ENCODE measurements at regions not wholly inside any gene's neighbourhood (a gene's known extent, or its start where the extent isn't known, plus 50 kb on each side); places are given as distances from the start of the nearest gene placed in this dataset.
A peak's percentile ranks its signal among the peaks of the same experiment; 100 is the strongest.

DNA sequence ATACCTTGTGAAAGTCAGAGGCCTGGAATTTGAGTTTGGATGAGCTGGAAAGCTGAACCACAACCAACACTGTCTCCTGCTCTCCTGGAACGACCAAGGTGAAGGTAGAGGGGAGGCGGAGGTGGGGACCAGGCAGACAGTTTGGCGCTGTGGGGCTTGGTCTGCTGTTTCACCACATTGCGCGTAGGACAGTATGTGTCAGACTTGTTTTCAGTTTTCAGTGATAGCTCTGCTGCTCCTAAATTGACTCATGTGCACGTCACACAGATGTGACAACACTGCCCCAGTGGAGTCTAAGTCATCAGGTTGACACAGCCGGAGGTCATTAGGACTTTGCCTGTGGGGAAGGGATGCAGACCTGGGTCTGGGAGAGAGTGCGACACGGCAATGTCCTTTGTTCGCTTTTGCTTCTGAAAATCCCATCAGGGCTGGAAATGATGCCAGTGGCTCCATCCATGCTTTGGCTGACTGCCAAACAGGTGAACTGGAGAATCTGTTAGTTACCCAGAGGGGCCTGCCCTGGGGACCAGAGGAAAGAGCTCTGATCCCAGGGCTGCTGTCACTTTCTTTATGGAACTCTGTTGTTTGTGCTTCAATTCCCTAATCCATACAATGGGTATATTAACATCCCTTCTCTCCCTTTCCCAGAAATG lies 255.5 kb downstream of the CDC5L start:
- DNase-seq (ENCODE audit: low read depth in 1 of 2, low spot score in 1 of 2): no peak
- no peak for TF ChIP-seq JUND (IDR thresholded peaks at IDR 0.05; ENCODE audit: low read depth)
- in situ Hi-C loops (cut with HindIII; ENCODE audit: low pct_unique_long_range_greater_than_20kb, low sequenced_read_pairs): no loop called here

DNA sequence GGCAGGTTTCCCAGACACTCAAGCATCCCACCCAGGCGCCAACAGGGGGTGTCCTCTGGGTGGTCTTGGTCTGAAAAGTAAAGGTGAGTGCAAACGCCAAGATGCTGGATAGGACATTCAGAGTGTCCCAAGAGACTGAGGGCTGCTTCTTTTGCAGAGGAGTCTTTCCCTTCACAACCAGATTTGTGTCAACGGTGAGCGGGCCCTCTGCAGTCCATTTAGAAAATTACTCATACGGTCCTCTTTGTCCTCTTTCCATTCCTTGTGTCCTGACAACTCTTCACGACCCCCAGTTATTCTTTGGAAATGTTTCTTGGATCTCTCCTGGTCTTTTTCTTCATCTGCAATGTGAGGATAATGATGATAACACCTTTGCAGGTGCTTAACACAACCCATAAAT lies 257.8 kb downstream of the CDC5L start:
- no peak for TF ChIP-seq JUND (IDR thresholded peaks at IDR 0.05; ENCODE audit: low read depth)
- in situ Hi-C loops (cut with HindIII; ENCODE audit: low pct_unique_long_range_greater_than_20kb, low sequenced_read_pairs): no loop called here
- peak in 1 of 2 experiments; percentile 64 for DNase-seq (ENCODE audit: low read depth in 1 of 2, low spot score in 1 of 2)

DNA sequence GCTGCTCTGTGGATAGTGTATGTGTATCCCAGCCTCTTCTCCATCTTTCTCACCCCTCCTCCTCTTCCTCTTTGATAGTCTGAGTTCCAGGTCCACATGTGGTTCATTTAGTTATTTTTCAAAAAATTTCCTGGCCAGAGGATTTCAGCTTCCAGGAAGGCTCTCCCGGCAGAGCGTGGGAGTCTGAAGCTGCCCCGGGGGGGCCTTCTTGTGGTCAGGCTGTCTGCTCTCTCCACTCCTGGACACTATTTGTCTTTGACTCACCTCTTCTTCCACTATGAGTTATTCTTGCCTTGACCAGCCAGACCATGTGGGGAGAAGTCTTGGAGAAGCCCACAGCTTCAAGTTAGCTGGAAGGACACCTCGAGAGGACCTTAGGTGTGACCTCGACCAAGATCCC lies 258.8 kb downstream of the CDC5L start:
- in situ Hi-C loops (cut with HindIII; ENCODE audit: low pct_unique_long_range_greater_than_20kb, low sequenced_read_pairs): no loop called here
- no peak for TF ChIP-seq JUND (IDR thresholded peaks at IDR 0.05; ENCODE audit: low read depth)
- no peak for DNase-seq (ENCODE audit: low read depth in 1 of 2, low spot score in 1 of 2)

DNA sequence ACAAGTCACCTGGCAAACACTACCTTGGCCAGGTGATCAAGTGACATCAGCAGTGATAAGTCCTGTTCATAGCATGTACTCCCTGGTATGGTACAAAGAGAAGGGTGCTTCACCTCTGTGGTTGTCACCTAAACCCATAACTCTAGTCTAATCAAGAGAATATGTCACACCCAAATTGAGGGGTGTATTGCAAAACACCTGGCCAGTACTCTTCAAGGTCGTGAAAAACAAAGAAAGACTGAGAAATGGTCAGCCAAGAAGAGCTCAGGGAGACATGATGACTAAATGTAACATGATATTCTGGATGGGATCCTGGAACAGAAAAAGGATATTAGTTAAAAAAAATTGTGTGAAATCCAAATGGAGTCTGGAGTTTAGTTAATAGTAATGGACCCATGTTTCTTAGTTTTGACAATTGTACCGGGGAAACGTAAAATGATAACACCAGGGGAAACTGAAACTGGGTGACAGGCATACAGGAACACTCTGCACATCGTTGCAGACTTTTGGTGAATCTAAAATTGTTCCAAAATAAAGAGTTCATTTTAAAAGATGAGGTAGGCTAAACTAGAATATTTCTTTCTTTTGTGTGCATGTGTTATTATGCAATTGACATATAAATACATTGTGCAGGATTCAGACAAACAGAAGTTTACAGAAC lies 262.0 kb downstream of the CDC5L start:
- TF ChIP-seq JUND (IDR thresholded peaks at IDR 0.05; ENCODE audit: low read depth): no peak
- in situ Hi-C loops (cut with HindIII; ENCODE audit: low pct_unique_long_range_greater_than_20kb, low sequenced_read_pairs): no loop called here
- DNase-seq (ENCODE audit: low read depth in 1 of 2, low spot score in 1 of 2): no peak

DNA sequence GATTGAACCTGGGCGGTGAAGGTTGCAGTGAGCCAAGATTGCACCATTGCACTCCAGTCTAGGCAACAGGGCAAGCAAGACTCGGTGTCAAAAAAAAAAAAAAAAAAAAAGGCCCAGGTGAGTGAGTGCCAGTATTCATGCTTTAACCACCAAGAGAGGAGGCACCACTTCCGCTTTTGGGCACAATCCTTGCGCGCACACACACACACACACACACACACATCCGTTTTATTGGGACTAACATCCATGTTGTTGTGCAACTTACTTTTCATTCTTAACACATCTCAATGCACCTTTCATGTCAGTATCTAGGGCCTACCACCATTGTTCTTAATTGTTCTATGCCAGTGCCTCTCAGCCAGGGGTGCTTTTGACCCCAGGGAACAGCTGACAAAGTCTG lies 263.0 kb downstream of the CDC5L start:
- in situ Hi-C loops (cut with HindIII; ENCODE audit: low pct_unique_long_range_greater_than_20kb, low sequenced_read_pairs): no loop called here
- TF ChIP-seq JUND (IDR thresholded peaks at IDR 0.05; ENCODE audit: low read depth): no peak
- DNase-seq (ENCODE audit: low read depth in 1 of 2, low spot score in 1 of 2): no peak

DNA sequence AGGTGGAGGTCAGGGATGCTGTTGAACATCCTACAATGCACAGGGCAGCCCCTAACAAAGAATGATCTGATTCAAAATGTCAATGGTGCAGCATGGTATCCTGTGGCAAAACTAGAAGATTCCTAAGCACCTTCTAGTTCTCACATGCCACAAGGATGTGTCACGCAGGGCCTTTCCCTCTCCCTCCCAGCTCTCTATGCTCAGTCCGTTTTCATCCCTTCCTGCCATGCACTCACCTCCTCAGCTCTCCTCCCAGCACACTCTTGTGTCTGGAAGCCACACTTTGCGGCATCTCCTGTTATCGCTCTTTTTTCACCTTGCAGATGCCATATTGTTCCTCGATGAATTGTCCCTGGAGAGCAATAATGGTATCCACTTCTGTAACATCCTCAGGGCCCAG lies 263.4 kb downstream of the CDC5L start:
- DNase-seq (ENCODE audit: low read depth in 1 of 2, low spot score in 1 of 2): no peak
- TF ChIP-seq JUND (IDR thresholded peaks at IDR 0.05; ENCODE audit: low read depth): no peak
- in situ Hi-C loops (cut with HindIII; ENCODE audit: low pct_unique_long_range_greater_than_20kb, low sequenced_read_pairs): no loop called here

DNA sequence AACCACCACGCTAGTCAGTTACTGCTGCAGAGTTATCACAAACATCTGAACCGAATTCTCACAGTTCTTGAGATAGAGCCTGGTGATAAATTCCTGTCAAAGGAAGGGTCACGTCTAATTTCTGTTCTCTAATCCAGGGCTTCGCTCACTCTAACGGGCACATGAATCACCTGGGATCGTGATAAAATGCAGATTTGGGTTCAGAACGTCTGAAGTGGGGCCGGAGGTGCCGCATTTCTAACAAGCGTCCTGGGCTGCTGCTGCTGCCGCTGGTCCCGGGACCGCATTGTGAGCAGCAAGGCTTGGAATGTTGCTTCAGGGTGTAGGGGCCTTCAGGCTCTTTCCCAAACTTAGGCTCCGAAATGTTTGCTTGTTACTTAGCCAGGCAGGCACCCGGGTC lies 264.1 kb downstream of the CDC5L start:
- DNase-seq (ENCODE audit: low read depth in 1 of 2, low spot score in 1 of 2): no peak
- in situ Hi-C loops (cut with HindIII; ENCODE audit: low pct_unique_long_range_greater_than_20kb, low sequenced_read_pairs): no loop called here
- TF ChIP-seq JUND (IDR thresholded peaks at IDR 0.05; ENCODE audit: low read depth): no peak

DNA sequence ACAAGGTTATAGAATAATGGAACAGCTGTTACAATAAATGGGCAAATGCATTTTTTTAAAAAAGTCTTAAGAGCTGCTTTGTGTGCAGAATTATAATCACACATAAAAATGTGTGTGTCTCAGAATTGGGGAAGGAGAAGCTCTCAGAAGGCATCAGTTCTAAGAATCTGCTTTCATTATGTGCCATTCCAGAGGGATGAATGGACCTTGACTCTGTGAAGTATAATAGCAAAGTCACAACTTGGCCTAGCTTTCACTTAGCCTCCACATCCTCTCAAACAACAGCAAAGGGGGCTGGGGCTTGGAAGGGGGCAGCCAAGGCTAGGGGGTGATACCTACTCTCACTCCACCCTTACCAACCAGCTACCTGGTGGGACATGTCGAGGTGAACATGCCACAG lies 265.0 kb downstream of the CDC5L start:
- no peak for TF ChIP-seq JUND (IDR thresholded peaks at IDR 0.05; ENCODE audit: low read depth)
- in situ Hi-C loops (cut with HindIII; ENCODE audit: low pct_unique_long_range_greater_than_20kb, low sequenced_read_pairs): no loop called here
- DNase-seq (ENCODE audit: low read depth in 1 of 2, low spot score in 1 of 2): no peak

DNA sequence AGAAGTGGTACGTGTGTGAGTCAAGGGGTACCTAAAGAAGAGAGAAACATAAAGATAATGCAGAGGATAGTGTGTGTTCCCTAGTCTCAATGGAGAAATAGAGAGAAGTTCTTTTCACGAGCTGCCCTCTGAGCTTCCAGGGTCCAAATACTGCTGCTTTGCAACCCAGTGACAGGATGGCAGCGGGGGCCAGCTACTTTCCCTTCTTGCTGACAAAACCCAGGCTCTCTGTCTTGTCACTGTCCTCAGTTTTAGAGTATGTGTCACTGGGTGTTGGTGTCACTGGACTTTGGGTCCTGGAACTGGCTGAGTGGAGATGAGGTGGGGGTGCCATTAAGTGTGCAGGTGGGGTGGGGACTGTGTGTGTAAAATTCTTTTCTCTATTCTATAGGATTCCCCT lies 265.6 kb downstream of the CDC5L start:
- in situ Hi-C loops (cut with HindIII; ENCODE audit: low pct_unique_long_range_greater_than_20kb, low sequenced_read_pairs): no loop called here
- DNase-seq (ENCODE audit: low read depth in 1 of 2, low spot score in 1 of 2): no peak

DNA sequence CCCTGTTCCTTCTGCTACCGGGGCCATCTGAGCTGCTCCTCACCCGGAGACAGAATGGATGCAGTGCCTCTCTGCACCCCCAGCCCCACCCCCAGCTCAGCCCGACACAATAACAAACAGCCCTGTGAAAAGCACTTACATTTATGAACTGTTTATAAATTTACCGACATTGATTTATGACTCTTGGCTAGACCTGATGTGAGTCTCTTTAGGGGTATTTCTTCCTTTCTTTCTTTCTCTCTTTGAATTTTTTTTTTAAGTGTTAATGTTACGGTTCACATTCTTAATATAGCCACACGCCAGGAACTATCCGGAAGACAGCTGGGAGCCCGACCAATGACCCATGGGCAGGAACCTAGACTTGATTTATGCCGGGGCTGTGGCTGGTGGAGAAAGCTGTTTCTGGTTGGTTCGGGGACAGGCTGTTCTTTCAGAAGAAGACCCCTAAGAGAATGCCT lies 266.3 kb downstream of the CDC5L start:
- in situ Hi-C loops (cut with HindIII; ENCODE audit: low pct_unique_long_range_greater_than_20kb, low sequenced_read_pairs): no loop called here
- DNase-seq (ENCODE audit: low read depth in 1 of 2, low spot score in 1 of 2): no peak
- no peak for TF ChIP-seq JUND (IDR thresholded peaks at IDR 0.05; ENCODE audit: low read depth)

More for the DNA sequence above, 265.6 kb downstream of the CDC5L start:
- TF ChIP-seq JUND (IDR thresholded peaks at IDR 0.05; ENCODE audit: low read depth): no peak

DNA sequence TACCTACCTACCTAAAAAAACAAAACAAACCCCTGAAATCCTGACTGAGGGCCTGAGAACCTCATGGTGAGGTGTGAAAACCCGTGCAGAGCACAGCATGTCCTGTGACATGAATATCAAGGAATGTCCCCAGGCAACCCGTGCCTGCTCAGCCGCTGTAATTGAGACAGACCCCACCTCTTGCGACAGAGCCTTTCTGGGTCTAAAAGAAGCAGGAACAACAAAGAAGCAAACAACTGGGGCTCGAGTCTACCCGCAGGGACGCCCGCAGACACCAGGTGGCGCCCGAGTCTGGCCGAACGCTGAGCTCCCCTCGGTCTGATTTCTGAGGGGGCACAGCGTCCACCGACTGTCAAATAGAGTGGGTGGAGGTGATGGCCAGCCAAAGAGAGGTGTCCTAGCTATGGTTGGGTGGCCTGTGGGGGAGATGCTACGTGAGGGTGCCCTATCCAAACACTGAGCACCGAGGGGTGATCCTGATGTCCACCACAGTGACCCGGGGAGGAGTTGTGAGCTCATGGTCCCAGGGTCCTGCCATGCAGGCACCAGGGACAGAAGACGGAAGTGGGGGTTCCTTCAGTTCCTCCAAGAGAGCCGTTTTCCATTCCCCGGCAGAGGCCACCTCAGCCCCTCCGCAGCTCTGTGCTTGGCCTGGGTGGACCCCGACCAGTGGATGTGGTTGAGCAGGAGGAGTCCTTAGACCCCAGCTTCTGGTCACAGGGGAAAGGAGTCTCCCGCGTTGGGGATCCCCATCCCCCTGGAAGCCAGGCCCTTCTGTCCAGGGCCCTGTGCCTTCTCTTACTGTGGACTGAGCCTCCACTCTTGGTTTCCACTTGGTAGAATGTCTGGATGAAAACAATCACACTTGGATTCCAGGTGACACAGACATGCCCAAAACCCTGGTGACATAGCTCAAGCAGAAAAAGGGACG lies 268.2 kb downstream of the CDC5L start:
- in situ Hi-C loops (cut with HindIII; ENCODE audit: low pct_unique_long_range_greater_than_20kb, low sequenced_read_pairs): no loop called here
- DNase-seq (ENCODE audit: low read depth in 1 of 2, low spot score in 1 of 2): peak; percentile 38 to 52
- no peak for TF ChIP-seq JUND (IDR thresholded peaks at IDR 0.05; ENCODE audit: low read depth)

DNA sequence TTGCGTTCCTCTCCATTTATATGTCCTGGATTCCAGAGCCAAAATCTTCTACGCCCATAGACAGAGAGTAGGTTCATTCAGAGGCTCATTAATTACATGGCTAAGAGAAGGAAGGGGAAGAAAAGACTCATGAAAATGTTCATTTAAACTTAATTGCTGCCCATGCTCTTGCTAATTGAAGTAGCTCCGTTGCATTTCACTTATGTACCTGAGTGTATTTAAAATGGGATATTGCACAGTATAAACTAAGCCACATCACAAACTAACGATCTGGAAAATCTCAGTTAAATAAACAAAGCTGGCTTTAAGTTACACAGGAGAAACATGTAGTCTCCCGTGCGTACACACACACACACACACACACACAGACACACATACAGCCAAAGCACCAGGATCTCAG lies 269.2 kb downstream of the CDC5L start:
- TF ChIP-seq JUND (IDR thresholded peaks at IDR 0.05; ENCODE audit: low read depth): no peak
- in situ Hi-C loops (cut with HindIII; ENCODE audit: low pct_unique_long_range_greater_than_20kb, low sequenced_read_pairs): no loop called here
- DNase-seq (ENCODE audit: low read depth in 1 of 2, low spot score in 1 of 2): no peak

Measured in T47D (cell line).